Pancreas (tissue), 10 donors: ENCODE measurements at regions not wholly inside any gene's neighbourhood (a gene's known extent, or its start where the extent isn't known, plus 50 kb on each side); places are given as distances from the start of the nearest gene placed in this dataset.

Experiments used
- ATAC-seq, 4 donors: fragments of 200-7000 bp; cut with Tn5 transposase; one replicate each; pipeline versions ENCODE4 v1.8.0 to v1.9.1; 2020; ENCODE audit warnings: mild to moderate bottlenecking in 4 of 4, moderate library complexity in 4 of 4
- DNase-seq, 6 donors: peaks; one replicate each; pipeline ENCODE4 v3.0.0-alpha.2; 2020
- FAIRE-seq: peaks from 2 replicates; lab custom pipeline; 2012; peaks lifted over from hg19 to GRCh38; lab: Jason Lieb, UNC
- H3K27ac ChIP-seq, 4 donors: fragments of 200-600 bp; sonication (generic); 1 replicate in 3 of 4; 2 replicates in 1 of 4; pipeline versions ENCODE4 v1.5.0 to v1.8.0; 2020
- H3K27me3 ChIP-seq, 4 donors: fragments of 200-600 bp; one replicate each; pipeline ENCODE4 v1.8.0; 2021
- H3K36me3 ChIP-seq, 3 donors: fragments of 200-600 bp; sonication (generic) in 1 of 3; one replicate each; pipeline versions ENCODE4 v1.5.0 to v1.8.0; 2020 to 2021
- H3K4me1 ChIP-seq, 3 donors: fragments of 200-600 bp; one replicate each; pipeline ENCODE4 v1.8.0; 2021
- H3K4me3 ChIP-seq, 4 donors: fragments of 200-600 bp; sonication (generic) in 2 of 4; one replicate each; pipeline versions ENCODE4 v1.5.0 to v1.8.0; 2020 to 2021
- H3K9me3 ChIP-seq, 4 donors: fragments of 200-600 bp; one replicate each; pipeline ENCODE4 v1.8.0; 2021
- WGBS, 2 donors: extraction: QIAGEN DNeasy Blood & Tissue Kit; methylation state at CpG; one replicate each; pipeline ENCODE4 v1.1.7; 2013; 5-methylcytosine and 5-hydroxymethylcytosine counted together
- intact Hi-C, 3 donors: fragments of 100-400 bp; cut with DNase I; formaldehyde crosslinking; loops; one replicate each; pipeline versions ENCODE4 v1.11.1 to v1.14.2; 2022
- TF ChIP-seq, protein P1 (sequence below), 4 donors: fragments of 200-600 bp; sonication (generic) in 3 of 4; IDR thresholded peaks; one replicate each; pipeline versions ENCODE4 v1.5.0 to v1.8.0; 2021; ENCODE audit warnings: antibody characterized with exemption in 4 of 4
- donor health status: healthy with polysubstance abuse.
- donor health status: DM: no; HTN: no; CAD: no; lungs with moderate emphysema.
- donor health status: DM: no; HTN: no; CAD: no.
- donor health status: control.
- donor health status: control.
- donor health status: Bipolar disorder and iron deficiency.
- donor health status: DM: yes; HTN: yes; CAD: no.
- donor health status: DM: no; HTN: no; CAD: no.
- donor health status: DM: no; HTN: no; CAD: no.
- donor health status: DM: yes; HTN: yes; CAD: no.

DNA sequence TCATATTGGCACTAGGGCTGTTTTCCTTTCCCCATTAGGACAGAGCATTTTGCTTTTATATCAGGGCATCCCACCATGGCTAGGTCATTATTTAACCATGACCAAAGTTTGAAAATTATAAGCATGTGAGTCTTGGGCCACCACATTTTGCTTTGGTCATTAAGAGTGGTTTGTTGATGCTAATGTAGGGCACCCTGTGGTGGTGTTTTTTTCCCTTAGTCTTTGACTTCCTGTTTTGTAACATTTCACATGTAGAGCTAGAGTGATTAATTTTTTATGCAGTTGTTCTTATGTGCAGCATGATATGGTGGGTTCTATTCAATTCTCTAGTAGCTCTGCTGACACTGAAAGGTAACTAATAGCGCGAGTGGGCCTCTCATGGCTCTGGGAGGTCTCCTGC lies 249.6 kb upstream of the ROBO1 start:
- WGBS, 2 donors = 81 to 88% methylated on average over 2 of the region's 2 CpGs
- no peak overlapping the region for H3K27ac ChIP-seq
- ATAC-seq (no peak), FAIRE-seq (no peak), DNase-seq (no peak)
- H3K36me3 ChIP-seq = no peaks in the 10 kb centered on the region
- no peaks in the 10 kb centered on the region for H3K27me3 ChIP-seq
- no peaks in the 10 kb centered on the region for H3K4me1 ChIP-seq
- no peak overlapping the region for H3K4me3 ChIP-seq
- intact Hi-C loops = no loop called here
- TF ChIP-seq, protein P1, sequence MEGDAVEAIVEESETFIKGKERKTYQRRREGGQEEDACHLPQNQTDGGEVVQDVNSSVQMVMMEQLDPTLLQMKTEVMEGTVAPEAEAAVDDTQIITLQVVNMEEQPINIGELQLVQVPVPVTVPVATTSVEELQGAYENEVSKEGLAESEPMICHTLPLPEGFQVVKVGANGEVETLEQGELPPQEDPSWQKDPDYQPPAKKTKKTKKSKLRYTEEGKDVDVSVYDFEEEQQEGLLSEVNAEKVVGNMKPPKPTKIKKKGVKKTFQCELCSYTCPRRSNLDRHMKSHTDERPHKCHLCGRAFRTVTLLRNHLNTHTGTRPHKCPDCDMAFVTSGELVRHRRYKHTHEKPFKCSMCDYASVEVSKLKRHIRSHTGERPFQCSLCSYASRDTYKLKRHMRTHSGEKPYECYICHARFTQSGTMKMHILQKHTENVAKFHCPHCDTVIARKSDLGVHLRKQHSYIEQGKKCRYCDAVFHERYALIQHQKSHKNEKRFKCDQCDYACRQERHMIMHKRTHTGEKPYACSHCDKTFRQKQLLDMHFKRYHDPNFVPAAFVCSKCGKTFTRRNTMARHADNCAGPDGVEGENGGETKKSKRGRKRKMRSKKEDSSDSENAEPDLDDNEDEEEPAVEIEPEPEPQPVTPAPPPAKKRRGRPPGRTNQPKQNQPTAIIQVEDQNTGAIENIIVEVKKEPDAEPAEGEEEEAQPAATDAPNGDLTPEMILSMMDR (IDR thresholded peaks at IDR 0.05) = no peak
- no peaks in the 10 kb centered on the region for H3K9me3 ChIP-seq

DNA sequence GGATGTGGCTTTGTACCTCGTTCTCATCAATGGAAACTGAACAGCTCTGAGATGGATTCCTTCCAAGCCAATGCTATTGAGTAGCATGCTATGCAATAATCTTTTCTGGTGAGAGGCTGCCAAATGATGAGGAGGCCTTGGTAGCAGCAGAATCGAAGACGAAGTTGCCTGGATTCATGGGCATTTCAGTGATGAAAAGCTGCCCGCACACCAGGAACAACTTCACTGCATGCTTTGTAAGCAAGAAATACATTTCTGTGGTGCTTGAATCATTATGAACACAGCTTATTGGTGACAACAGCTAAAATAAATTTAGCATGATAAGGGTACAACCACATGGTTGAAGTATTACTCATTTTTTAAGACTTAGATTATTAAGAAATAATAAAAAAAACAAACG lies 246.8 kb upstream of the ROBO1 start:
- no peaks in the 10 kb centered on the region for H3K9me3 ChIP-seq
- FAIRE-seq (no peak), DNase-seq (no peak), ATAC-seq (no peak)
- H3K27ac ChIP-seq = no peak overlapping the region
- no peaks in the 10 kb centered on the region for H3K27me3 ChIP-seq
- no peaks in the 10 kb centered on the region for H3K36me3 ChIP-seq
- 55 to 61% methylated on average over 5 of the region's 5 CpGs for WGBS, 2 donors
- H3K4me3 ChIP-seq = no peak overlapping the region
- TF ChIP-seq, protein P1 (IDR thresholded peaks at IDR 0.05) = no peak
- H3K4me1 ChIP-seq = no peaks in the 10 kb centered on the region
- intact Hi-C loops = no loop called here

DNA sequence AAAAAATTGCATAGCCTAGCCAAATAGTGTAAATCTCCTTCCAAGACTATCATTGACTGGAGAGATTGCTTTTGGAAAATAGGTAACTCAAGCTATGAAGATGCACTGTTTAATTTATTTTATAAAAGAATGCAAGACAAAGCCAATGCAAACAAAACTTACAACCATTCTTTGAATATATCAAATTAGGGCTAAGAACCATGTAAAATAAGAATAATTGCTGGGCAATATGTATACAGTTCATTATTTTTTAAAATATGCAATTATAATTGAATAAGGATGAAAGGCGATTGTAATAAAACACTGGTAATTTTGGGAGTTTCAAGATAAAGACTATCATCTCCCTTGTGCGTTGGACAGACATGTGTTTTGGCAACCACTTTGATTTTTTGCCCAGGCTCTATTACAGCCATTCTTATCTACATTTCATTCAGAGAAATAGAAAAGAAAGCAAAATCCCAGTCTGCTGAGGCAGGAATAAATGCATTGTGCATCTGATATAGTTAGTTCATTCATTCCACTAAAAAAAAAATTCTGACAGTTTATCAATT lies 242.3 kb upstream of the ROBO1 start:
- no peak overlapping the region for H3K27ac ChIP-seq
- no peak for FAIRE-seq
- WGBS, 2 donors = 45 to 51% methylated on average over 2 of the region's 2 CpGs

DNA sequence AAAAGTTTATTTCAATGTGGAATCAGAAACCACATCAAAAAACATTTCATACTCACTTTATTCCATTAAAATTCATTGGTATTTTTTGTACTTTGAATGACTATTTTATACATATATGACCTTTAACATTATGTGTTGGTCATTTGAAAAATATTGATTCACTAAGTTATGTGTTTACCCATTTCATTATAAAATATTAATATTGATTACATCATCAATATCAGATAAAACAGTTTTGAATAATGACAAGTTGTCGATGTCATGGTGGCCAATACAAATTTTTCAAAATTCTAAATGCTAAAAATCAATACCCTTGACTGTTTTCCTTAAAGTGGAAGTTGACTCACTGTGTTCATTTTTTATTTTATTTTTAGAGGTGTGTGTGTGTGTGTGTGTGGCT lies 239.7 kb upstream of the ROBO1 start:
- Histone ChIP-seq H3K4me3 (no peak overlapping the region), H3K27me3 (no peaks in the 10 kb centered on the region), H3K4me1 (no peaks in the 10 kb centered on the region), H3K27ac (no peak overlapping the region), H3K36me3 (no peaks in the 10 kb centered on the region), H3K9me3 (no peaks in the 10 kb centered on the region)
- DNase-seq = no peak
- FAIRE-seq = no peak
- 25 to 32% methylated on average over 1 of the region's 1 CpG for WGBS, 2 donors
- ATAC-seq = no peak
- TF ChIP-seq, protein P1 (IDR thresholded peaks at IDR 0.05) = no peak
- intact Hi-C loops = no loop called here

More for the DNA sequence above, 242.3 kb upstream of the ROBO1 start:
- ATAC-seq = no peak
- intact Hi-C loops = no loop called here
- no peaks in the 10 kb centered on the region for H3K9me3 ChIP-seq
- no peak overlapping the region for H3K4me3 ChIP-seq
- H3K27me3 ChIP-seq = no peaks in the 10 kb centered on the region
- TF ChIP-seq, protein P1 (IDR thresholded peaks at IDR 0.05) = no peak
- H3K4me1 ChIP-seq = no peaks in the 10 kb centered on the region
- no peaks in the 10 kb centered on the region for H3K36me3 ChIP-seq
- no peak for DNase-seq

DNA sequence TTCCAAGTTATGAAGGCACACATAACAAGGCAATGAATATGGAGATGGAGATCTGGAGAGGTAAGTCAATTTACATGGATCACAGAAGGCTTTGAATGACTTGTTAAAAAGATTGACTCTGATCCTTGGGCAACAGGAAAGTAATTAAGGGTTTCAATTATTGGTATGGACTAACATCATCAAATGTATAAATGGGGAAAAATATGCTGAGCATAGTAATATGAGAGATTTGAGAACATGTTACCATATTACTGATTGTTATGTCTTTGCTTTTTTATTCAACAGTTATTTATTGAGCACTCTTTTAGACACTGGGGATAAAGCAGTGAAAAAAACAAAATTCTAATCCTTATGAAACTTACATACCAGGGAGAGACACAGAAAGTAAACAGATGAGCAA lies 238.5 kb upstream of the ROBO1 start:
- Histone ChIP-seq H3K4me1 (no peaks in the 10 kb centered on the region), H3K36me3 (no peaks in the 10 kb centered on the region), H3K27me3 (no peaks in the 10 kb centered on the region), H3K4me3 (no peak overlapping the region), H3K9me3 (no peaks in the 10 kb centered on the region), H3K27ac (no peak overlapping the region)
- FAIRE-seq (no peak), DNase-seq (no peak), ATAC-seq (no peak)
- intact Hi-C loops = no loop called here
- TF ChIP-seq, protein P1 (IDR thresholded peaks at IDR 0.05) = no peak
